ENCODE measurements at regions not wholly inside any gene's neighbourhood (a gene's known extent, or its start where the extent isn't known, plus 50 kb on each side); places are given as distances from the start of the nearest gene placed in this dataset.

DNA sequence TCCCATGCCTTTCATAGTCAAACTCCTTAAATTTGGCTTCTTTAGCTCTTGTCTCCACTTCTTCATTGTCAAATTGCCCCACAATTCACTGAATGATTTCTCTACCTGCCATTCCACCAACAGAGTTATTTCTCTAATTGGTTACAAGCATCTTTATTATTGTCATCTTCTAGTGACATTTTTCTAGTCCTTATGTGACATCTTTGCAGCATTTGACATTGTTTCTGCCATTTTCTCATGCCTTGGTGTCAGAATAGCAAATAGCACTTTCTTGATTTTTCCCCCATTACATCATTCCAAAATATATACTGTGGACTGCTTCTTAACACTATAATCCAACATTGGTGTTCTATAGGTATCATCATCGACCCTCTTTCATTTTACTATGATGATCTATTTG, 137.7 kb upstream of the HDDC2 start:
- Histone ChIP-seq H3K27me3 (ENCODE audit: control insufficient read depth, insufficient read depth, low read length) (no peaks in the 10 kb centered on the region), H3K9ac (ENCODE audit: low read depth, low read length) (no peak overlapping the region), H4K5ac (ENCODE audit: low read depth, low read length) (no peak overlapping the region), H3K4me3 (ENCODE audit: insufficient read depth, low read depth, low read length) (no peak overlapping the region), H2BK120ac (ENCODE audit: low read depth, low read length) (no peak overlapping the region), H3K4me1 (ENCODE audit: control insufficient read depth, insufficient read depth, low read length) (no peaks in the 10 kb centered on the region), H3K4me2 (ENCODE audit: low read depth, low read length) (no peak overlapping the region), H4K8ac (ENCODE audit: low read depth in 2 of 2, low read length in 2 of 2) (no peak overlapping the region), H3K4ac (ENCODE audit: low read depth, low read length) (no peak overlapping the region), H2BK20ac (ENCODE audit: low read depth, low read length) (no peak overlapping the region), H2AK9ac (replicated peaks; ENCODE audit: low read depth, low read length, poor library complexity) (no peak overlapping the region), H3K56ac (ENCODE audit: extremely low read depth, insufficient read depth, low read length) (no peak overlapping the region), H2AK5ac (ENCODE audit: low read depth, low read length) (no peak overlapping the region), H4K20me1 (ENCODE audit: insufficient read depth, low read length) (no peaks in the 10 kb centered on the region), H3K23ac (ENCODE audit: low read depth, low read length) (no peak overlapping the region), H3K9me1 (ENCODE audit: insufficient read depth, low read length) (no peaks in the 10 kb centered on the region), H2AFZ (replicated peaks; ENCODE audit: low read length, poor library complexity) (no peak overlapping the region), H3K36me3 (ENCODE audit: control insufficient read depth, insufficient read depth, low read length) (no peaks in the 10 kb centered on the region), H4K91ac (ENCODE audit: insufficient read depth, low read depth, low read length) (no peak overlapping the region), H3K79me1 (ENCODE audit: low read depth in 1 of 2, low read length in 2 of 2) (no peaks in the 10 kb centered on the region), H3K18ac (ENCODE audit: low read depth, low read length) (no peak overlapping the region), H3K9me3 (ENCODE audit: control insufficient read depth, insufficient read depth, low read length) (no peaks in the 10 kb centered on the region), H2BK15ac (ENCODE audit: low read depth, low read length) (no peak overlapping the region), H2BK5ac (ENCODE audit: low read depth, low read length, poor library complexity, severe bottlenecking) (no peak overlapping the region), H3K27ac (ENCODE audit: insufficient read depth, low read length) (no peak overlapping the region), H3K14ac (replicated peaks; ENCODE audit: low read depth, low read length) (no peak overlapping the region)
- TF ChIP-seq BHLHE40 (IDR thresholded peaks at IDR 0.05; ENCODE audit: low read depth, low read length) (no peak), RAD21 (IDR thresholded peaks at IDR 0.05; ENCODE audit: low read length) (no peak), MAZ (IDR thresholded peaks at IDR 0.05; ENCODE audit: borderline replicate concordance, low read depth, low read length) (no peak), CEBPB (IDR thresholded peaks at IDR 0.05; ENCODE audit: low read depth, low read length) (no peak), FOS (IDR thresholded peaks at IDR 0.05; ENCODE audit: low read depth, low read length) (no peak), RFX5 (IDR thresholded peaks at IDR 0.05; ENCODE audit: low read depth, low read length) (no peak), SMC3 (IDR thresholded peaks at IDR 0.05; ENCODE audit: low read depth, low read length) (no peak), POLR2A (IDR thresholded peaks at IDR 0.05; ENCODE audit: low read depth, low read length) (no peak), RCOR1 (IDR thresholded peaks at IDR 0.05; ENCODE audit: insufficient replicate concordance, low read length) (no peak), CHD1 (IDR thresholded peaks at IDR 0.05; ENCODE audit: low read depth, low read length) (no peak), MAFK (IDR thresholded peaks at IDR 0.05; ENCODE audit: low read depth, low read length) (no peak), MXI1 (IDR thresholded peaks at IDR 0.05; ENCODE audit: borderline replicate concordance, low read depth, low read length) (no peak), NFE2L2 (IDR thresholded peaks at IDR 0.05; ENCODE audit: low read depth, low read length) (no peak)
- TF ChIP-seq, protein P1, sequence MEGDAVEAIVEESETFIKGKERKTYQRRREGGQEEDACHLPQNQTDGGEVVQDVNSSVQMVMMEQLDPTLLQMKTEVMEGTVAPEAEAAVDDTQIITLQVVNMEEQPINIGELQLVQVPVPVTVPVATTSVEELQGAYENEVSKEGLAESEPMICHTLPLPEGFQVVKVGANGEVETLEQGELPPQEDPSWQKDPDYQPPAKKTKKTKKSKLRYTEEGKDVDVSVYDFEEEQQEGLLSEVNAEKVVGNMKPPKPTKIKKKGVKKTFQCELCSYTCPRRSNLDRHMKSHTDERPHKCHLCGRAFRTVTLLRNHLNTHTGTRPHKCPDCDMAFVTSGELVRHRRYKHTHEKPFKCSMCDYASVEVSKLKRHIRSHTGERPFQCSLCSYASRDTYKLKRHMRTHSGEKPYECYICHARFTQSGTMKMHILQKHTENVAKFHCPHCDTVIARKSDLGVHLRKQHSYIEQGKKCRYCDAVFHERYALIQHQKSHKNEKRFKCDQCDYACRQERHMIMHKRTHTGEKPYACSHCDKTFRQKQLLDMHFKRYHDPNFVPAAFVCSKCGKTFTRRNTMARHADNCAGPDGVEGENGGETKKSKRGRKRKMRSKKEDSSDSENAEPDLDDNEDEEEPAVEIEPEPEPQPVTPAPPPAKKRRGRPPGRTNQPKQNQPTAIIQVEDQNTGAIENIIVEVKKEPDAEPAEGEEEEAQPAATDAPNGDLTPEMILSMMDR (conservative IDR thresholded peaks at IDR 0.05; ENCODE audit: low read depth, low read length): no peak
- TF ChIP-seq, protein P2, sequence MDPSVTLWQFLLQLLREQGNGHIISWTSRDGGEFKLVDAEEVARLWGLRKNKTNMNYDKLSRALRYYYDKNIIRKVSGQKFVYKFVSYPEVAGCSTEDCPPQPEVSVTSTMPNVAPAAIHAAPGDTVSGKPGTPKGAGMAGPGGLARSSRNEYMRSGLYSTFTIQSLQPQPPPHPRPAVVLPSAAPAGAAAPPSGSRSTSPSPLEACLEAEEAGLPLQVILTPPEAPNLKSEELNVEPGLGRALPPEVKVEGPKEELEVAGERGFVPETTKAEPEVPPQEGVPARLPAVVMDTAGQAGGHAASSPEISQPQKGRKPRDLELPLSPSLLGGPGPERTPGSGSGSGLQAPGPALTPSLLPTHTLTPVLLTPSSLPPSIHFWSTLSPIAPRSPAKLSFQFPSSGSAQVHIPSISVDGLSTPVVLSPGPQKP (IDR thresholded peaks at IDR 0.05; ENCODE audit: borderline replicate concordance, low read depth, low read length): no peak
- TF ChIP-seq, protein P3, sequence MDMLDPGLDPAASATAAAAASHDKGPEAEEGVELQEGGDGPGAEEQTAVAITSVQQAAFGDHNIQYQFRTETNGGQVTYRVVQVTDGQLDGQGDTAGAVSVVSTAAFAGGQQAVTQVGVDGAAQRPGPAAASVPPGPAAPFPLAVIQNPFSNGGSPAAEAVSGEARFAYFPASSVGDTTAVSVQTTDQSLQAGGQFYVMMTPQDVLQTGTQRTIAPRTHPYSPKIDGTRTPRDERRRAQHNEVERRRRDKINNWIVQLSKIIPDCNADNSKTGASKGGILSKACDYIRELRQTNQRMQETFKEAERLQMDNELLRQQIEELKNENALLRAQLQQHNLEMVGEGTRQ (IDR thresholded peaks at IDR 0.05; ENCODE audit: low read depth, low read length): no peak
- DNase-seq: no peak
- in situ Hi-C loops (cut with MboI; ENCODE audit: low sequenced_read_pairs): no loop called here
- no CpG with 5 or more reads among the region's 1 CpG for WGBS, 2 experiments (ENCODE audit: extremely low coverage in 2 of 2, insufficient read length in 1 of 2)
- BruUV-seq (replicated peaks): no TSS peak
- ChIA-PET CTCF (no interaction called here), POLR2A (ENCODE audit: unreplicated experiment) (no interaction called here)
- intact Hi-C loops (cut with micrococcal nuclease): no loop called here
- dilution Hi-C loops (cut with HindIII; ENCODE audit: low sequenced_read_pairs, unreplicated experiment): no loop called here
- ATAC-seq (ENCODE audit: low read depth): no peak
